Stimulated activated memory B cell treated with anti-CD40 and anti-IgM and Interleukin-4, amounts not matched to agents 10 μg/mL and 1 μg/mL and 100 μg/mL, for 72 hours (primary cell): ENCODE measurements at regions not wholly inside any gene's neighbourhood (a gene's known extent, or its start where the extent isn't known, plus 50 kb on each side); places are given as distances from the start of the nearest gene placed in this dataset.

Experiments
- ATAC-seq: fragments of 150-1000 bp; cut with Tn5 transposase; 2 replicates; pipeline ENCODE4 v1.10.0; 2021
- H3K27ac Mint-ChIP-seq: one replicate; pipeline ENCODE4 v1.8.0; 2022; ENCODE audit warnings: mild to moderate bottlenecking, mixed read lengths
- H3K27me3 Mint-ChIP-seq: one replicate; pipeline ENCODE4 v1.8.0; 2022; ENCODE audit warnings: mixed read lengths
- H3K36me3 Mint-ChIP-seq: one replicate; pipeline ENCODE4 v1.8.0; 2022; ENCODE audit warnings: mixed read lengths
- H3K4me1 Mint-ChIP-seq: one replicate; pipeline ENCODE4 v1.8.0; 2022; ENCODE audit warnings: mixed read lengths
- H3K4me3 Mint-ChIP-seq: one replicate; pipeline ENCODE4 v1.8.0; 2022; ENCODE audit warnings: mild to moderate bottlenecking, moderate library complexity, mixed read lengths
- H3K9me3 Mint-ChIP-seq: one replicate; pipeline ENCODE4 v1.8.0; 2022; ENCODE audit warnings: mixed read lengths

DNA sequence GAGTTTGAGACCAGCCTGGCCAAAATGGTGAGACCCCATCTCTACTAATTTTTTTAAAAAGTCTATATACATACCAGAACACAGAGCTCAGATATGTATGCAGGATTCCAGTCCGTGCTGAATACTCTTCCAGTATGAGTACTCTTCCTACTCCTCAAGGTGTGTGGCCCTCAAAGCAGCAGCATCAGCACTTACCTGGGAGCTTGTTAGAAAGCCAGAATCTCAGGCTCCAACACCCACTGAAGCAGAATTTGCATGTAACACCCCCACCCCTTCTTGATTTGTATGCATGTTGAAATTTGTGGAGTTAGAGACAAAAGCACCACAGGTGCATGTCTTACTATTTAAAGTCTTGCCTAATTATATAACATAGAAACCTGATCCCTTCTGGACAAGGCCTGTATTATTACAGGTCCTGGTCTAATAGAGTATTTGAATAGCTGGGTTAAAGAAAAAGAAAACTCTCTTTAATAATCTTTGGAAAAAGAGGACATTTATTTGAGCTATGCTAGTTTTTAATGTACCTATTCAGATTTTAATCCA lies 50.3 kb upstream of the NFE2L2 start:
- Mint-ChIP-seq H3K27me3 (no peaks in the 10 kb centered on the region), H3K27ac (no peak overlapping the region), H3K4me1 (no peaks in the 10 kb centered on the region), H3K4me3 (no peak overlapping the region), H3K36me3 (no peaks in the 10 kb centered on the region), H3K9me3 (no peaks in the 10 kb centered on the region)
- ATAC-seq = no peak

DNA sequence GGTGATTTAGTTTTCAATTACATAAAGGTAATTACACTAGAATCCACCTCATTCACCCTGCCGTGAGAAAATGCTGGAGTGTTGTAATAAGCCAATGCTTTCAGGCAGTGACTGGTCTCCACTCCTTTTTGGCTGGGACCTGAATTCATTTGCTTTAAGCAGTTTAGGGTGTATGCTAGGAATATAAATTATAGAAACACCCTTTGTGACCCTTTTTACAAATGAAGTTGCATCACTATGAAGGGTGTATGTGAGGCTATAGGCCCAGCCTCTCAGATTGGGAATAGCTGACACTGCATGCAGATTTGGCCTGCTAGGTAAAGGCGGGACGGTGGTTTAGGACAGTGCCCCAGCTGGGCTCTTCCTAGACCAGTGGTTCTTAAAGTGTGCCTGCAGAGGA lies 50.8 kb upstream of the NFE2L2 start:
- no peak for ATAC-seq
- Mint-ChIP-seq H3K27me3 (no peaks in the 10 kb centered on the region), H3K9me3 (no peaks in the 10 kb centered on the region), H3K4me1 (no peaks in the 10 kb centered on the region), H3K27ac (no peak overlapping the region), H3K36me3 (no peaks in the 10 kb centered on the region), H3K4me3 (no peak overlapping the region)

DNA sequence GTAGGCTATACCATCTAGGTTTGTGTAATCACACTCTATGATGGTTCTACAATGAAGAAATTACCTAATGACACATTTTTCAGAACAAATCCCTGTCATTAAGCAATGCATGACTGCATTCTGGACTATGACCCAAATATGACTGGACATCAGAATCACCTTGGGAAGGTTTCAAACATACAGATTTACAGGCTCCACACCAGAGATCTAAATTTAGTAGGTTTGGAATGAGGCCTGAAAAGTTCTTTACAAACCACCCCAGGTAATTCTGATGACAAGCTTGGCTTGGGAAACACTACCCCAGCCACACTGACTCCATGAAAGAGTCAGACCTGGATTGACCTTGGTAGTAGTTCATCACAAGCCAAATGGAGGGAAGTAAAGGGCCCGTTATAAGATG lies 52.2 kb upstream of the NFE2L2 start:
- Mint-ChIP-seq H3K9me3 (no peaks in the 10 kb centered on the region), H3K36me3 (no peaks in the 10 kb centered on the region), H3K27ac (no peak overlapping the region), H3K27me3 (no peaks in the 10 kb centered on the region), H3K4me1 (no peaks in the 10 kb centered on the region), H3K4me3 (no peak overlapping the region)
- no peak for ATAC-seq

DNA sequence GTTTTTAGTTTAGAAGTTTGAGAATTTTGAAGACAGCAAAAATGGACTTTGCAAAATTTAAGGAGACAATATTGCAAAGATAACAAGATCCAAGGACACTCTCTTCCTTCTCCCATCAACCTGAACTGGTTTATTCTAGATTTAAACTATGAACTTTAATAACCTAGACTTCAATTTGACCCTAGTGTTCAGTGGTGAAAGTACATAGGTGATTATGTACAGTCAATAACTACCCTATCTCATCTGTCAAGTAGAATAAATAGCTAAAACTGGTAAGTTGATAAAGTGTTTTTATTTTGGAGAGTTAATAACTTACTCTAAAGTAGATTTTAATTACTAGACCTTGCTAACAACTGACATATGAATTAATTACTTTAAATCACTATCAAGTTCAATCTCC lies 52.9 kb upstream of the NFE2L2 start:
- peaks cover 2% of the 10 kb centered on the region for H3K36me3 Mint-ChIP-seq
- H3K27me3 Mint-ChIP-seq = no peaks in the 10 kb centered on the region
- ATAC-seq = no peak
- H3K4me3 Mint-ChIP-seq = no peak overlapping the region
- H3K4me1 Mint-ChIP-seq = no peaks in the 10 kb centered on the region
- H3K27ac Mint-ChIP-seq = no peak overlapping the region
- no peaks in the 10 kb centered on the region for H3K9me3 Mint-ChIP-seq

DNA sequence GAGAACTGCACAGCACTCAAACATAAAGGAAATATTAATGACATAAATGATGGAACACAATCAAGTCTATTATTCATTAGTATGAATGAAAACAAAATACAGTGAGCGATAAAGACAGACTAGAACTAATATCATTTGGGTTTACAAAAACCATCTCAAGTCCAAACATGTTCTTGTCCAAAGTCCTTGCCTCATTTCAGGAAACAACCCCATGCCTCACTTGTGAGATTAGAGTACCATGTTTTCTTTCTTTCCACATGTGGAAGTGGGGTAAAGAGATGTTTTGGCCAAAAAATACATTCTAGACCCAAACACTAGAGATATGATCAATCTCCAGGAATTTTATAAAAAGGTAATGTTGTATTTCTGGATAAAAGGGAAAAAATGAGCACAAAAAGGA lies 53.3 kb upstream of the NFE2L2 start:
- Mint-ChIP-seq H3K36me3 (peaks cover 7% of the 10 kb centered on the region), H3K4me3 (no peak overlapping the region), H3K9me3 (no peaks in the 10 kb centered on the region), H3K27me3 (no peaks in the 10 kb centered on the region), H3K4me1 (no peaks in the 10 kb centered on the region), H3K27ac (no peak overlapping the region)
- no peak for ATAC-seq

DNA sequence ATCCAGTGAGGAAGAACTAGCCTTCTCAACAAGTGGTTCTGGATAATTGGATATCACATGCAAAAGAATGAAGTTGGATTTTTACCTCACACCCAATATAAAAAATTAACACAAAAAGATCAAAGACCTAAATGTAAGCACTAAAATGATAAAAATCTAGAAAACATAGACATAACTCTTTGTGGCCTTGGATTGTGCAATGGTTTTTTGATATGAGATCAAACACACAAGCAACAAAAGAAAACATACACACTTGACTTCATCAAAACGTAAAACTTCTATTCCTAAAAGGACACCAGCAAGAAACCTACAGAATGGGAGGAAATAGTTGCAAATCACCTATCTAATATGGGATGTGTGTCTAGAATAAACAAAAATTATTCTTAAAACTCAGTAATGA lies 54.1 kb upstream of the NFE2L2 start:
- no peak overlapping the region for H3K4me3 Mint-ChIP-seq
- H3K27ac Mint-ChIP-seq = no peak overlapping the region
- no peaks in the 10 kb centered on the region for H3K27me3 Mint-ChIP-seq
- H3K4me1 Mint-ChIP-seq = no peaks in the 10 kb centered on the region
- ATAC-seq = no peak
- H3K36me3 Mint-ChIP-seq = peaks cover 13% of the 10 kb centered on the region
- no peaks in the 10 kb centered on the region for H3K9me3 Mint-ChIP-seq

DNA sequence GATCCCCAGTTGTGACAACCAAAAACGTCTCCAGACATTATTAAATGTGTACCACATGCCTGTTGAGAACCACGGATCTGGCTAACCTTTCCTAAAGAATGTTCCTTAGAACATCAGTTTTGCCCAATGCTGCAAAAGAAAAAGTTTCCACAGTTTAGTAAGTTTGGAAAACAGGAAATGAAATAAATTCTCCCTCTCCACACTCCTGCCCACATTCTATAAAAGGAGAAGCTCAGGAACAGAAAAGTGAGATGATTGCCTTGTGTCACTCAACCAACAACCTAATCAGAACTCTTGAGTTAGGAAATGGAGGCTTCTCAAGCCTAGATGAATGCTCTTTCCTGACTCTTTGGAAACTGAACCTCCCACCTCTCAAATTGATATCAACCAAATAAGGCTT lies 56.1 kb upstream of the NFE2L2 start:
- Mint-ChIP-seq H3K4me3 (no peak overlapping the region), H3K27me3 (no peaks in the 10 kb centered on the region), H3K4me1 (no peaks in the 10 kb centered on the region), H3K9me3 (no peaks in the 10 kb centered on the region), H3K36me3 (peaks cover 18% of the 10 kb centered on the region), H3K27ac (no peak overlapping the region)
- no peak for ATAC-seq

DNA sequence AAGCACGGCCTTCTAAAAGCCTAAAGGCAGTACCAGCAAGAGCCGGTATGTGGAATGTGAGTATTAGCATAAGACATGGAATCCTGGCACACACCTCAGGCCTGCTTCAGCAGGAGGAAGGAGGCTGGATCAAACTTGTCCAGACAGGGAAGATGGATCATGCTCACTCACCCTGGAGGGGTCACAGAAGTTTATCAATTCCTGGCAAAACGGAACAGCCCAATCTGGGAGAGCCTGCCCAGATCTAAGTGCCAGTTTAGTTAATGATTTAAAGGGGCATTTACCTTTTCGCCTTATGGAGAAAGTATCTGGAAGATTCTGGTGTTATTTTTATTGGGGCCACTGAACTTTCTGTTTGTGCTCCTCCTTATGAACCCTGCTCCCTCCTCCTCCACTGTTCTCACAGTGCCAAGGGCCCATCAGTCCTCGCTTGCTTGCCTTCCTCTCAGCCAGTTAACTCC lies 58.3 kb upstream of the NFE2L2 start:
- H3K4me3 Mint-ChIP-seq = no peak overlapping the region
- H3K4me1 Mint-ChIP-seq = no peaks in the 10 kb centered on the region
- peaks cover 18% of the 10 kb centered on the region for H3K36me3 Mint-ChIP-seq
- H3K27me3 Mint-ChIP-seq = no peaks in the 10 kb centered on the region
- no peak overlapping the region for H3K27ac Mint-ChIP-seq
- no peaks in the 10 kb centered on the region for H3K9me3 Mint-ChIP-seq
- ATAC-seq = no peak

DNA sequence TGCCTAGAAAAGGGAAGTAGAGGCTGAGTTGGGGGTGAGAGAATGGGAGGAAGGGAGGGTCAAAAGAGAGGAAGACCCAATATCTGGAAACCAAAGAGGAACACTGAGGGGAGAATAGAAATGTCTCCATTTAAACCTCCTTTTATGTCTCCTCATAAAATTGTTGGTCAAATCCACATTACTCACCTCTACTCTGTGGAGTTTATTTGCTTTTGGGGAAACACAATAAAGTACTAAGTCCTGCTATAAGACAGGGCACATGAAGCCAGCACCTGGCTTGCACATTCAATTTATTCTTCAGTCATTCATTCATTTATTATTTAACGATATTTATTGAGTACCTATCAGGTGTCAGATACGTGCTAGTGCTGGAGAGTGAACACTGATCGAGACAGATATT lies 60.3 kb upstream of the NFE2L2 start:
- H3K27me3 Mint-ChIP-seq = no peaks in the 10 kb centered on the region
- no peak for ATAC-seq
- H3K4me1 Mint-ChIP-seq = no peaks in the 10 kb centered on the region
- no peak overlapping the region for H3K4me3 Mint-ChIP-seq
- no peak overlapping the region for H3K27ac Mint-ChIP-seq
- peaks cover 23% of the 10 kb centered on the region for H3K36me3 Mint-ChIP-seq
- no peaks in the 10 kb centered on the region for H3K9me3 Mint-ChIP-seq

DNA sequence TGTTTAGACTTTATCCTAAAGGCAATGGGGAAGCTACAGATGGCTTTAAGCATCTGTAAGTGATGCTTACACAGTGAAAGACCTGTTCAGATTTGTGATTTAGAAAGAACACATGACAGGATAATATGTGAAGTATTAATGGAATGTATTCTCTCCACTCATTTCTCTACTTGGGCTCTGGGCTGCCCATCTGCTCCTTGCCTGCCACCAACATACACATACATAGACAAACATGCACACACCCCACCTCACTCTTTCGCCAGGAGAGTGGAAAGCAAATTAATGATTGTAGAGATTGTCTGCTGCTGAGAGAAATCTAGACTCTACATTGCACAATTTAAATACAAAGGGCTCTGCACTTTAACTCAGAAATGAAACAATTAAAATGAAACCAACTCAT lies 61.0 kb upstream of the NFE2L2 start:
- Mint-ChIP-seq H3K27me3 (no peaks in the 10 kb centered on the region), H3K36me3 (peaks cover 23% of the 10 kb centered on the region), H3K4me3 (no peak overlapping the region), H3K4me1 (no peaks in the 10 kb centered on the region), H3K27ac (no peak overlapping the region), H3K9me3 (no peaks in the 10 kb centered on the region)
- ATAC-seq = no peak

DNA sequence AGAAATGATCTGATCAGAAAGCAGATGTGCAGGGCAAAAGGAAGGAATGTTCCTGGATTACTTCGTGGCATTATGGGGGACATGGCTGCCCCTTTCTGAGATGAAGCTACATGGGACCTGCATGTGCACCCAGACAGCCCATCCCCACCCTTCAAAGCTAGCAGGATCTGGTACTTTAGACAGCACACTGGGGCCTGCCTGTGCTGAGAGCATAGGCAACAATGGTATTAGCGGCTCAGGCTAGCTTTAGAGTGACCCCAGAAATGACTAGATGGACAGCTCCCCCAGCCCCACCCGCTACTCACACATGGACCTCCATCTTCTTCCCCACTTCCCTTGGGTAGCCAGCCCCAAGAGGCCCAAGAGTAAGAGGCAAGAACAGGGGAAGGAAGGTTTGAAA lies 61.5 kb upstream of the NFE2L2 start:
- no peak for ATAC-seq
- no peak overlapping the region for H3K4me3 Mint-ChIP-seq
- H3K4me1 Mint-ChIP-seq = no peaks in the 10 kb centered on the region

DNA sequence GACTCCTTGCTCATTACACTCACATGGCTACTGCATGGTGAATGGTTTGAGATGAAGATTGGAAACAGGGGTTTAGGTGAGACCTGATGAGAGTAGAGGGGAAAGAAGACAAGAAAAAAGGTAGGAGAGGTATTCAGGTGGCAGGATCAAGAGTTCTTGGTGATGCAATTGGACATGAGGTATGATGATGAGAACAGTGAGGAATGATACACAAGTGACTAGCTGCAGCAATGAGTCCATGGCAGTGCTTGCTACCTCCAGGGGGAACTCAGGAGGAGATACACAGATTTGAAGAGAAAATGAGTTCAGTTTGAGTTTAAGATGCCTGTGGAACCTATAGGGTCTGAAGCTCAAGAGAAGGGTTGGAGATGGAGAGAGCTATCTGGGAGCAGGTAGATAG lies 62.1 kb upstream of the NFE2L2 start:
- H3K27ac Mint-ChIP-seq = no peak overlapping the region
- no peak overlapping the region for H3K4me3 Mint-ChIP-seq
- no peak for ATAC-seq
- H3K27me3 Mint-ChIP-seq = no peaks in the 10 kb centered on the region
- H3K9me3 Mint-ChIP-seq = no peaks in the 10 kb centered on the region
- peaks cover 23% of the 10 kb centered on the region for H3K36me3 Mint-ChIP-seq
- no peaks in the 10 kb centered on the region for H3K4me1 Mint-ChIP-seq

More for the DNA sequence above, 61.5 kb upstream of the NFE2L2 start:
- peaks cover 23% of the 10 kb centered on the region for H3K36me3 Mint-ChIP-seq
- no peaks in the 10 kb centered on the region for H3K27me3 Mint-ChIP-seq
- H3K27ac Mint-ChIP-seq = no peak overlapping the region
- H3K9me3 Mint-ChIP-seq = no peaks in the 10 kb centered on the region

DNA sequence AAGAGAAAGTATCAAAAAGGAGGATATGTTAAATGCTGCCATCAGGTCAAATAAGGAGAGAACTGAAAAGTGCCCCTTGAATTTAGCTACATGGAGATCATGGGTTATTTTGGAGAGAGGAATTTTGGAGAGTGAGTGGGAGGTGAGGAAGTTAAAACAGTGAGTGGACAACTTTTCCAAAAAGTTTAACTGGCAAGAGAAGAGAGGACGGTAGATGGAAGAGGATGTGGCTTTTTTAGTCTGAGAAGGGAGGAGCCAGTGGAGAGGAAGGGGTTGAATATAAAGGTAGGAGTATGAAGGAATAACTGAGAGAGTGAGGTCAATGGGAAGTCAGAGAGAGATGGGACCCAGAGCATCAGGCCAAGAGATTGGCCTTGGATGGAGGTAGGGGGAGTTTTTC lies 62.5 kb upstream of the NFE2L2 start:
- Mint-ChIP-seq H3K27me3 (no peaks in the 10 kb centered on the region), H3K36me3 (peaks cover 23% of the 10 kb centered on the region), H3K4me1 (no peaks in the 10 kb centered on the region), H3K4me3 (no peak overlapping the region), H3K27ac (no peak overlapping the region), H3K9me3 (no peaks in the 10 kb centered on the region)
- no peak for ATAC-seq

DNA sequence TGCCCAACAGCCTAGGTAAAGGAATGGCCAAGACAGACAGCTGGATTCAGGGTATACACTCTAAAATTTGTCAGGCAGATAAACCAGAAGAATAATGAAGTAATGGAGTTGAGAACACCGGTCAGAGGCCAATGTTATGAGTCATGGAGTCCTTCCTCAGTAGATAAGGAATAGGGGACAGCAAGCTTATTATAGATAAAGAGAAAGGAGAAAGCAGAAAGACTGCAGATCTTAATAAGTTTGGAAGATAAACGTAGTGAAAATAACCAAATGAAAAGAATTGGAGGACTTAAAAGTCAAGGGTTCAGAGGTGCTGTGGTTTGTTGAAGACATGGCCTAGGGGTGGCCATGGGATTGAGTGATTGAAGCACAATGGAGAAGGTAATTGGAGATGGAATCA lies 63.5 kb upstream of the NFE2L2 start:
- Mint-ChIP-seq H3K27ac (no peak overlapping the region), H3K27me3 (no peaks in the 10 kb centered on the region), H3K4me1 (no peaks in the 10 kb centered on the region), H3K9me3 (no peaks in the 10 kb centered on the region), H3K36me3 (peaks cover 15% of the 10 kb centered on the region), H3K4me3 (no peak overlapping the region)
- no peak for ATAC-seq

DNA sequence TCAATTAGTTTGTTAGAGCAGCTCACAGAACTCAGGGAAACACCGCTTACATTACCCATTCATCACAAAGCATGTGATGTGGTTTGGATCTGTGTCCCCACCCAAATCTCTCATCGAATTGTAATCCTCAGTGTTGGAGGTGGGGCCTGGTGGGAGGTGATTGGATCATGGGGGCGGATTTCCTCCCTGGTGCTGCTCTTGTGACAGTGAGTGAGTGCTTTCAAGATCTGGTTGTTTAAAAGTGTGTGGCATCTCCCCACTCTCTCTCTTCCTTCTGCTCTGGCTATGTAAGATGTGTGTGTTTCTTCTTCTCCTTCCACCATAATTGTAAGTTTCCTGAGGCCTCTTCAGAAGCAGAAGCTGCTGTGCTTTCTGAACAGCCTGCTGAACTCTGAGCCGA lies 63.5 kb upstream of the AGPS start:
- no peaks in the 10 kb centered on the region for H3K27me3 Mint-ChIP-seq
- no peaks in the 10 kb centered on the region for H3K4me1 Mint-ChIP-seq
- H3K4me3 Mint-ChIP-seq = no peak overlapping the region
- no peaks in the 10 kb centered on the region for H3K9me3 Mint-ChIP-seq
- no peak for ATAC-seq
- peaks cover 5% of the 10 kb centered on the region for H3K36me3 Mint-ChIP-seq
- no peak overlapping the region for H3K27ac Mint-ChIP-seq

DNA sequence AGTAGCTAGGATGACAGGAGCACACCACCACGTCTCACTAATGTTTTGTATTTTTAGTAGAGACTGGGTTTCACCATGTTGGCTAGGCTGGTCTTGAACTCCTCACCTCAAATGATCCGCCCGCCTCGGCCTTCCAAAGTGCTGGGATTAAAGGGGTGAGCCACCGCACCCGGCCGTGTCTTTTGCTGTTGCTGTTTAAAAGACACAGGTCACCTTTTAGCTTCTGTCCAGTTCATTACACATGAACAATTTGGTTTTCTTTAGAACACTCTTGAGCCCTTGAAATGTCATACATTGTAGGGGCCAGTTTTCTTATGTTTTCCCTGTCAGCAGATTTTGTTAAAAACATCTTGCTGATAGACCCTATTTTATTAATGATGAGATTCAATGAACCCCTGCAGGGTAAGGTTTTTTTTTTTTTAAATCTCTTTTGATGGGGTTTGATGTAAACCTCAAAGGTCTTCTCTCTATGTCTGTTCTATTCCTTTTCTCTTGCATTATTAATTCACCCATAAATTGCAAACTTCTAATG lies 61.0 kb upstream of the AGPS start:
- no peaks in the 10 kb centered on the region for H3K27me3 Mint-ChIP-seq
- H3K9me3 Mint-ChIP-seq = no peaks in the 10 kb centered on the region
- no peak for ATAC-seq
- no peaks in the 10 kb centered on the region for H3K4me1 Mint-ChIP-seq
- H3K36me3 Mint-ChIP-seq = peaks cover 5% of the 10 kb centered on the region
- no peak overlapping the region for H3K4me3 Mint-ChIP-seq
- H3K27ac Mint-ChIP-seq = peak overlapping the region; percentile 26
